HG03378 (cell line): ENCODE measurements at regions not wholly inside any gene's neighbourhood (a gene's known extent, or its start where the extent isn't known, plus 50 kb on each side); places are given as distances from the start of the nearest gene placed in this dataset.

Experiments used
- ATAC-seq: cut with Tn5 transposase; IDR thresholded peaks from one replicate; pipeline ENCODE4 v1.9.1; 2021; ENCODE audit warnings: mild to moderate bottlenecking, moderate library complexity; ENCODE audit not compliant: unreplicated experiment

- no peak for ATAC-seq
These were observed 476.0 kb upstream of the MKI67 start for GRCh38 chr10:128602183-128602582.

GRCh38 chr10:128604025-128604424 lies 477.8 kb upstream of the MKI67 start:
- no peak for ATAC-seq

- no peak for ATAC-seq
These were observed 479.0 kb upstream of the MKI67 start for GRCh38 chr10:128605180-128605579.

GRCh38 chr10:128606055-128606454 lies 479.8 kb upstream of the MKI67 start:
- ATAC-seq: no peak

- ATAC-seq: no peak
These were observed 482.6 kb upstream of the MKI67 start for GRCh38 chr10:128608791-128609190.

GRCh38 chr10:128609460-128609859 lies 483.2 kb upstream of the MKI67 start:
- ATAC-seq: no peak

- ATAC-seq: no peak
These were observed 483.9 kb upstream of the MKI67 start for GRCh38 chr10:128610113-128610512.

- ATAC-seq: no peak
These were observed 486.0 kb upstream of the MKI67 start for GRCh38 chr10:128612195-128612594.

- ATAC-seq: no peak
These were observed 486.4 kb upstream of the MKI67 start for GRCh38 chr10:128612631-128613030.

GRCh38 chr10:128614016-128614605 lies 487.9 kb upstream of the MKI67 start:
- no peak for ATAC-seq

GRCh38 chr10:128614802-128615553 lies 488.8 kb upstream of the MKI67 start:
- ATAC-seq: no peak

- no peak for ATAC-seq
These were observed 491.3 kb upstream of the MKI67 start for GRCh38 chr10:128617532-128617931.

GRCh38 chr10:128622706-128623105 lies 496.5 kb upstream of the MKI67 start:
- no peak for ATAC-seq

- ATAC-seq: no peak
These were observed 497.6 kb upstream of the MKI67 start for GRCh38 chr10:128623776-128624175.

GRCh38 chr10:128624656-128625530 lies 498.7 kb upstream of the MKI67 start:
- no peak for ATAC-seq

- no peak for ATAC-seq
These were observed 499.7 kb upstream of the MKI67 start for GRCh38 chr10:128625926-128626325.

- ATAC-seq: no peak
These were observed 500.3 kb upstream of the MKI67 start for GRCh38 chr10:128626397-128627000.

- no peak for ATAC-seq
These were observed 501.6 kb upstream of the MKI67 start for GRCh38 chr10:128627811-128628210.

GRCh38 chr10:128628252-128628651 lies 502.0 kb upstream of the MKI67 start:
- ATAC-seq: no peak

- no peak for ATAC-seq
These were observed 503.2 kb upstream of the MKI67 start for GRCh38 chr10:128629111-128630096.
